OCI-LY3 (cell line): ENCODE measurements at regions not wholly inside any gene's neighbourhood (a gene's known extent, or its start where the extent isn't known, plus 50 kb on each side); places are given as distances from the start of the nearest gene placed in this dataset.

Experiments used
- H2AFZ ChIP-seq: fragments of 200-600, 300-600 bp; shearing (Covaris generic); 2 replicates; pipeline ENCODE4 v1.6.0; 2014; ENCODE audit warnings: antibody characterized with exemption, low read depth, low read length
- H3K27ac ChIP-seq: fragments of 200-600, 300-600 bp; sonication (generic); 2 replicates; pipeline ENCODE4 v1.5.1; 2014; ENCODE audit warnings: mild to moderate bottlenecking, low read length, moderate library complexity, mixed read lengths
- H3K27me3 ChIP-seq: fragments of 200-600, 300-600 bp; sonication (generic); 2 replicates; pipeline ENCODE4 v1.6.1; 2014; ENCODE audit warnings: low read depth, low read length, mixed read lengths
- H3K36me3 ChIP-seq: fragments of 200-600, 300-600 bp; sonication (generic); replicated peaks from 2 replicates; pipeline ENCODE3; 2014; ENCODE audit warnings: low read depth, low read length, mixed read lengths
- H3K4me1 ChIP-seq: fragments of 300-600, 200-600 bp; sonication (generic); 2 replicates; pipeline ENCODE4 v1.6.1; 2014; ENCODE audit warnings: low read length, mixed read lengths
- H3K4me2 ChIP-seq: fragments of 200-600, 300-600 bp; sonication (generic); 2 replicates; pipeline ENCODE4 v1.6.1; 2014; ENCODE audit warnings: low read length, mixed read lengths
- H3K4me3 ChIP-seq: fragments of 300-600, 200-600 bp; sonication (generic); 2 replicates; pipeline ENCODE4 v1.5.1; 2014; ENCODE audit warnings: antibody characterized with exemption, mild to moderate bottlenecking, low read length, moderate library complexity
- H3K79me2 ChIP-seq: fragments of 300-600, 200-600 bp; shearing (Covaris generic); 2 replicates; pipeline ENCODE4 v1.6.1; 2014; ENCODE audit warnings: mild to moderate bottlenecking, low read length, mixed read lengths
- H3K9ac ChIP-seq: fragments of 300-600, 200-600 bp; shearing (Covaris generic); 2 replicates; pipeline ENCODE4 v1.6.0; 2014; ENCODE audit warnings: mild to moderate bottlenecking, low read length, moderate library complexity
- H3K9me3 ChIP-seq: fragments of 200-600, 300-600 bp; shearing (Covaris generic); 2 replicates; pipeline ENCODE4 v1.6.1; 2014; ENCODE audit warnings: low read length, mixed read lengths; ENCODE audit not compliant: insufficient read depth
- H4K20me1 ChIP-seq: fragments of 200-600, 300-600 bp; sonication (generic); 2 replicates; pipeline ENCODE4 v1.6.1; 2016; ENCODE audit warnings: low read length, mixed read lengths; ENCODE audit not compliant: insufficient read depth
- CTCF ChIP-seq: fragments of 200-600, 300-600 bp; sonication (generic); IDR thresholded peaks from 2 replicates; pipeline ENCODE4 v1.5.1; 2014; ENCODE audit warnings: antibody characterized with exemption, low read length, low read depth
- EZH2phosphoT487 ChIP-seq: fragments of 200-600 bp; shearing (Covaris generic); IDR thresholded peaks from 2 replicates; pipeline ENCODE4 v1.6.1; 2018; ENCODE audit warnings: antibody characterized with exemption, mixed run types, low read depth

GRCh38 chr17:55629995-55630394 is 92.7 kb downstream of the TMEM100 start:
- no peak overlapping the region for H3K4me3 ChIP-seq

GRCh38 chr17:55625521-55625920 is 97.1 kb downstream of the TMEM100 start:
- Histone ChIP-seq H3K4me1 (peaks cover 19% of the 10 kb centered on the region), H3K27ac (peak overlapping the region; percentile 47; the same call in 1 of the 2 replicates), H3K4me2 (peak overlapping the region; percentile 86), H3K36me3 (no peaks in the 10 kb centered on the region), H3K79me2 (no peaks in the 10 kb centered on the region), H3K9me3 (no peaks in the 10 kb centered on the region), H3K9ac (peak overlapping the region; percentile 26; the same call in 1 of the 2 replicates), H2AFZ (peak overlapping the region; percentile 90; the same call in 1 of the 2 replicates), H4K20me1 (no peaks in the 10 kb centered on the region), H3K4me3 (peak overlapping the region; percentile 59; the same call in 1 of the 2 replicates), H3K27me3 (peaks cover 3% of the 10 kb centered on the region; the same call in 1 of the 2 replicates)
- TF ChIP-seq EZH2phosphoT487, result no peak
- no peak for TF ChIP-seq CTCF

More at GRCh38 chr17:55629995-55630394, 92.7 kb downstream of the TMEM100 start:
- Histone ChIP-seq H3K79me2 (no peaks in the 10 kb centered on the region), H3K4me2 (no peak overlapping the region), H3K9ac (no peak overlapping the region), H2AFZ (no peak overlapping the region), H3K4me1 (peaks cover 15% of the 10 kb centered on the region), H3K36me3 (no peaks in the 10 kb centered on the region), H3K27ac (no peak overlapping the region), H3K9me3 (no peaks in the 10 kb centered on the region), H3K27me3 (peaks cover 6% of the 10 kb centered on the region; the same call in 1 of the 2 replicates), H4K20me1 (no peaks in the 10 kb centered on the region)
- no peak for TF ChIP-seq CTCF
- no peak for TF ChIP-seq EZH2phosphoT487

GRCh38 chr17:55624772-55625433 is 97.8 kb downstream of the TMEM100 start:
- Histone ChIP-seq H3K36me3 (no peaks in the 10 kb centered on the region), H3K9ac (peak overlapping the region; percentile 26; the same call in 1 of the 2 replicates), H4K20me1 (no peaks in the 10 kb centered on the region), H3K79me2 (no peaks in the 10 kb centered on the region), H3K4me3 (peak overlapping the region; percentile 59), H2AFZ (peak overlapping the region; percentile 90), H3K4me2 (peak overlapping the region; percentile 86), H3K9me3 (no peaks in the 10 kb centered on the region), H3K27me3 (no peaks in the 10 kb centered on the region), H3K27ac (peak overlapping the region; percentile 47), H3K4me1 (peaks cover 19% of the 10 kb centered on the region)
- TF ChIP-seq EZH2phosphoT487, result no peak
- TF ChIP-seq CTCF, result no peak

GRCh38 chr17:55622547-55622946 is 100.1 kb downstream of the TMEM100 start:
- Histone ChIP-seq H2AFZ (no peak overlapping the region), H3K4me2 (no peak overlapping the region), H3K4me3 (no peak overlapping the region), H3K79me2 (no peaks in the 10 kb centered on the region), H3K9me3 (no peaks in the 10 kb centered on the region), H3K4me1 (peaks cover 19% of the 10 kb centered on the region), H3K27me3 (no peaks in the 10 kb centered on the region), H3K9ac (no peak overlapping the region), H3K27ac (no peak overlapping the region), H4K20me1 (no peaks in the 10 kb centered on the region), H3K36me3 (no peaks in the 10 kb centered on the region)
- TF ChIP-seq EZH2phosphoT487 (no peak), CTCF (no peak)
